ENCODE measurements at regions not wholly inside any gene's neighbourhood (a gene's known extent, or its start where the extent isn't known, plus 50 kb on each side); places are given as distances from the start of the nearest gene placed in this dataset.

- no peak for DNase-seq
Measured at GRCh38 chr15:70290708-70291107, 193.0 kb upstream of the TLE3 start.

- no peak for DNase-seq
Measured at GRCh38 chr15:70289191-70289955, 191.7 kb upstream of the TLE3 start.

- DNase-seq, result no peak
Measured at GRCh38 chr15:70286113-70286806, 188.5 kb upstream of the TLE3 start.

GRCh38 chr15:70284438-70285214, 186.9 kb upstream of the TLE3 start:
- no peak for DNase-seq

- DNase-seq, result no peak
Measured at GRCh38 chr15:70283511-70283910, 185.8 kb upstream of the TLE3 start.

GRCh38 chr15:70281811-70282307, 184.1 kb upstream of the TLE3 start:
- DNase-seq, result no peak

GRCh38 chr15:70281261-70281810, 183.6 kb upstream of the TLE3 start:
- no peak for DNase-seq

- no peak for DNase-seq
Measured at GRCh38 chr15:70280781-70281180, 183.1 kb upstream of the TLE3 start.

GRCh38 chr15:70279096-70279495, 181.4 kb upstream of the TLE3 start:
- no peak for DNase-seq

GRCh38 chr15:70278644-70279043, 180.9 kb upstream of the TLE3 start:
- no peak for DNase-seq

GRCh38 chr15:70277556-70277955, 179.8 kb upstream of the TLE3 start:
- no peak for DNase-seq

- no peak for DNase-seq
Measured at GRCh38 chr15:70276401-70276800, 178.7 kb upstream of the TLE3 start.

GRCh38 chr15:70275461-70276138, 177.9 kb upstream of the TLE3 start:
- no peak for DNase-seq

GRCh38 chr15:70274908-70275307, 177.2 kb upstream of the TLE3 start:
- no peak for DNase-seq

- no peak for DNase-seq
Measured at GRCh38 chr15:70274255-70274880, 176.7 kb upstream of the TLE3 start.

- no peak for DNase-seq
Measured at GRCh38 chr15:70273808-70274207, 176.1 kb upstream of the TLE3 start.

- no peak for DNase-seq
Measured at GRCh38 chr15:70272565-70273355, 175.0 kb upstream of the TLE3 start.

- no peak for DNase-seq
Measured at GRCh38 chr15:70271422-70272088, 173.8 kb upstream of the TLE3 start.

GRCh38 chr15:70270752-70271111, 173.0 kb upstream of the TLE3 start:
- no peak for DNase-seq

GRCh38 chr15:70269991-70270751, 172.5 kb upstream of the TLE3 start:
- no peak for DNase-seq
